ENCODE measurements at regions not wholly inside any gene's neighbourhood (a gene's known extent, or its start where the extent isn't known, plus 50 kb on each side); places are given as distances from the start of the nearest gene placed in this dataset.

GRCh38 chr7:142604671-142605070, 144.6 kb upstream of the PRSS1 start:
- no peak for ATAC-seq
- H3K27ac Mint-ChIP-seq = no peak overlapping the region
- TF ChIP-seq ZBTB21 (CRISPR knock-in tag; IDR thresholded peaks at IDR 0.05; ENCODE audit: borderline replicate concordance) (no peak), SP1 (CRISPR knock-in tag; conservative IDR thresholded peaks at IDR 0.05) (no peak), PREB (CRISPR knock-in tag; IDR thresholded peaks at IDR 0.05; ENCODE audit: borderline replicate concordance) (no peak), OVOL2 (CRISPR knock-in tag; IDR thresholded peaks at IDR 0.05; ENCODE audit: borderline replicate concordance) (no peak), CREB1 (CRISPR knock-in tag; IDR thresholded peaks at IDR 0.05) (no peak), SMAD3 (CRISPR knock-in tag; IDR thresholded peaks at IDR 0.05; ENCODE audit: borderline replicate concordance) (no peak), FOXK1 (CRISPR knock-in tag; IDR thresholded peaks at IDR 0.05) (no peak)
- ChIA-PET POLR2A (no interaction called here), CTCF (interaction anchor here (1.1 to 3.6 kb wide), 18 partner anchors 10 to 610 kb away, joined by 3 to 39 read pairs (median 6); no protein-coding TSS in a partner anchor)
- 0 out of 2 replicates have a peak, but pooled peaks cover 2% of the 10 kb centered on the region for H3K4me1 Mint-ChIP-seq
- DNase-seq (ENCODE audit: low spot score) = no peak
- no peaks in the 10 kb centered on the region for H3K9me3 Mint-ChIP-seq
- H3K4me3 Mint-ChIP-seq = no peak overlapping the region
- H3K27me3 Mint-ChIP-seq (ENCODE audit: low read depth) = no peaks in the 10 kb centered on the region; the same call in 1 of the 2 replicates
- H3K36me3 Mint-ChIP-seq = no peaks in the 10 kb centered on the region

GRCh38 chr7:142603870-142604448, 145.3 kb upstream of the PRSS1 start:
- Mint-ChIP-seq H3K27ac (no peak overlapping the region), H3K4me1 (0 out of 2 replicates have a peak, but pooled peaks cover 2% of the 10 kb centered on the region), H3K9me3 (no peaks in the 10 kb centered on the region), H3K4me3 (no peak overlapping the region), H3K27me3 (ENCODE audit: low read depth) (no peaks in the 10 kb centered on the region; the same call in 1 of the 2 replicates), H3K36me3 (no peaks in the 10 kb centered on the region)
- TF ChIP-seq CTCF (IDR thresholded peaks at IDR 0.05) = peak; percentile 42; the same call in 1 of the 2 replicates
- TF ChIP-seq HMGA2 (CRISPR knock-in tag; IDR thresholded peaks at IDR 0.05) = peak; percentile 50; the same call in 1 of the 2 replicates
- no peak for TF ChIP-seq NFATC4 (CRISPR knock-in tag; IDR thresholded peaks at IDR 0.05)
- ATAC-seq (peak; percentile 55), DNase-seq (ENCODE audit: low spot score) (peak; percentile 60)
- POLR2A ChIA-PET = no interaction called here
- CTCF ChIA-PET = interaction anchor here (0.6 to 3.6 kb wide), 40 partner anchors 10 to 611 kb away, joined by 3 to 39 read pairs (median 4); no protein-coding TSS in a partner anchor

GRCh38 chr7:142602756-142603155, 146.5 kb upstream of the PRSS1 start:
- CTCF ChIA-PET = interaction anchor here (0.5 to 3.6 kb wide), 13 partner anchors 13 to 612 kb away, joined by 3 to 39 read pairs (median 5); no protein-coding TSS in a partner anchor
- Mint-ChIP-seq H3K36me3 (no peaks in the 10 kb centered on the region), H3K27me3 (ENCODE audit: low read depth) (no peaks in the 10 kb centered on the region; the same call in 1 of the 2 replicates), H3K4me3 (no peak overlapping the region), H3K27ac (no peak overlapping the region), H3K4me1 (0 out of 2 replicates have a peak, but pooled peaks cover 2% of the 10 kb centered on the region), H3K9me3 (no peaks in the 10 kb centered on the region)
- DNase-seq (ENCODE audit: low spot score) (no peak), ATAC-seq (no peak)
- POLR2A ChIA-PET = no interaction called here
- no peak for TF ChIP-seq RELA (CRISPR knock-in tag; IDR thresholded peaks at IDR 0.05; ENCODE audit: borderline replicate concordance)
- no peak for TF ChIP-seq NR3C1 (CRISPR knock-in tag; conservative IDR thresholded peaks at IDR 0.05; ENCODE audit: low read depth)
- TF ChIP-seq ZNF416 (CRISPR knock-in tag; IDR thresholded peaks at IDR 0.05) = no peak

GRCh38 chr7:142602183-142602582, 147.1 kb upstream of the PRSS1 start:
- no peak for DNase-seq (ENCODE audit: low spot score)
- H3K9me3 Mint-ChIP-seq = no peaks in the 10 kb centered on the region
- H3K27ac Mint-ChIP-seq = no peak overlapping the region
- no peak overlapping the region for H3K4me3 Mint-ChIP-seq
- 0 out of 2 replicates have a peak, but pooled peaks cover 2% of the 10 kb centered on the region for H3K4me1 Mint-ChIP-seq
- CTCF ChIA-PET = interaction anchor here (1.2 to 3.6 kb wide), 6 partner anchors 15 to 613 kb away, joined by 3 to 39 read pairs (median 6); no protein-coding TSS in a partner anchor
- no peaks in the 10 kb centered on the region for H3K36me3 Mint-ChIP-seq
- TF ChIP-seq ZNF416 (CRISPR knock-in tag; IDR thresholded peaks at IDR 0.05) = no peak
- TF ChIP-seq ZNF281 (CRISPR knock-in tag; IDR thresholded peaks at IDR 0.05) = no peak
- no peak for TF ChIP-seq ESRRA (CRISPR knock-in tag; IDR thresholded peaks at IDR 0.05; ENCODE audit: borderline replicate concordance)
- TF ChIP-seq TEAD4 (CRISPR knock-in tag; IDR thresholded peaks at IDR 0.05) = no peak
- TF ChIP-seq EMX1 (CRISPR knock-in tag; IDR thresholded peaks at IDR 0.05) = no peak
- TF ChIP-seq PRRX2 (CRISPR knock-in tag; IDR thresholded peaks at IDR 0.05) = no peak
- no peak for TF ChIP-seq TCF7 (CRISPR knock-in tag; IDR thresholded peaks at IDR 0.05; ENCODE audit: low read depth)
- ATAC-seq = no peak
- POLR2A ChIA-PET = no interaction called here
- no peaks in the 10 kb centered on the region; the same call in 1 of the 2 replicates for H3K27me3 Mint-ChIP-seq (ENCODE audit: low read depth)
